Muscle of leg (tissue), 3 donors: ENCODE measurements at regions not wholly inside any gene's neighbourhood (a gene's known extent, or its start where the extent isn't known, plus 50 kb on each side); places are given as distances from the start of the nearest gene placed in this dataset.

Source experiments
- DNase-seq: peaks from one replicate; pipeline ENCODE4 v3.0.0; 2013
- H3K27ac ChIP-seq: one replicate; pipeline ENCODE4 v1.5.1; 2013; ENCODE audit warnings: mild to moderate bottlenecking, low read length, control low read depth
- H3K27me3 ChIP-seq: one replicate; pipeline ENCODE4 v1.6.1; 2013; ENCODE audit warnings: low read length; ENCODE audit not compliant: control insufficient read depth, insufficient read depth
- H3K36me3 ChIP-seq: one replicate; pipeline ENCODE4 v1.6.1; 2013; ENCODE audit warnings: low read length; ENCODE audit not compliant: control insufficient read depth, insufficient read depth
- H3K4me1 ChIP-seq: one replicate; pipeline ENCODE4 v1.6.1; 2013; ENCODE audit warnings: low read length; ENCODE audit not compliant: control insufficient read depth, insufficient read depth
- H3K4me3 ChIP-seq: one replicate; pipeline ENCODE4 v1.5.1; 2013; ENCODE audit warnings: low read length, control low read depth
- H3K9me3 ChIP-seq: replicated peaks from 2 replicates; pipeline ENCODE4 v1.6.1; 2013; ENCODE audit warnings: low read depth, low read length; ENCODE audit not compliant: control insufficient read depth
- WGBS: methylation state at CpG from one replicate; pipeline ENCODE4 v1.1.5; 2013; ENCODE audit warnings: missing lambda C conversion rate; ENCODE audit not compliant: insufficient coverage; 5-methylcytosine and 5-hydroxymethylcytosine counted together

DNA sequence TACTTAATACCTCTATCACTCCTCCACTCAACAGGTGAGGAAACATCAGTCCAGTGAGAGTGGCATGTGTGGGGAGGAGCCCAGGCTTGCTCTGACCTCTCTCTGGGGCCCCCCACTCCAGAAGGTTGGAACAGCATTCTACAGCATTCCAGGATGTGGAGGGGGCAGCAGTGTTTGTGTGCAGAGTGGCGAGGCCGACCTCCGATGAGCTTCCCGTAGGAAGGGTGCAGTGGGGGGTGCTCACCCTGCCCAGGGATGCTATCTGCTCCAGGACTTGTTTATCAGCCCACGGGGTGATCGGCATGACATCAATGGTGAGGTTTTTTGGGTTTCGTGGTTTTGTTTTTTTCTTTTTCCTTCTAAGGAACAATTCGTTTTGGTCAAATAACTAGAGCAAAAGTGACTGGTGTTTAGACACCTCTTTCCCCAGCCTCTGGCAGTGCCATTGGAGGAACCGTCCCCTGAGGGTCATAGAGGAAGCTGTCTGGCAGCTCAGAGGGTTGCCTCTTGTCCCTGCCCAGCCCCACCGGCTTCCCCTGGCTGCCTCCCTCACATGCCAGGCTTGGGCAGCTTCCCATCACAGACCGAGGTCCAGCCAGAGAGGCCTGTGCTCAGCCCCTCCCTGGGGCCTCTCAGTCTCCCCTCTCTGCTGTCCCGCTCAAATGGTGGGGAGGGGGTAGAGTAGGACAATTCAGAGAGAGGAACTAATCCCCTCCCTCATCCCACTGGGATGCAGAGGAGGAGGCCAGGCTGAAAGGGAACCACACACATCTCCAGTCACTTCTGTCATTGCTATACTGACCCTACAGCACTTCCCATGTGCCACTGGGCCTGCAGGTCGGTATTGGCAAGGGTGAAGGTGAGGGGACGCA is 96.5 kb downstream of the ZFP36L2 start:
- H3K4me1 ChIP-seq = peaks cover 76% of the 10 kb centered on the region
- 45% methylated on average over 6 of the region's 14 CpGs for whole genome bisulfite sequencing
- H3K36me3 ChIP-seq = no peaks in the 10 kb centered on the region
- DNase-seq = no peak
- H3K27ac ChIP-seq = peak overlapping the region; percentile 55
- H3K27me3 ChIP-seq = no peaks in the 10 kb centered on the region
- no peaks in the 10 kb centered on the region for H3K9me3 ChIP-seq
- no peak overlapping the region for H3K4me3 ChIP-seq

- H3K4me3 ChIP-seq = no peak overlapping the region
- WGBS = 86% methylated on average over 4 of the region's 5 CpGs
- no peak overlapping the region for H3K27ac ChIP-seq
- no peaks in the 10 kb centered on the region for H3K27me3 ChIP-seq
- no peaks in the 10 kb centered on the region for H3K9me3 ChIP-seq
- no peaks in the 10 kb centered on the region for H3K36me3 ChIP-seq
- peaks cover 81% of the 10 kb centered on the region for H3K4me1 ChIP-seq
- no peak for DNase-seq
Observed at GRCh38 chr2:43128559-43128955, 97.8 kb downstream of the ZFP36L2 start.

GRCh38 chr2:43127941-43128558 is 98.4 kb downstream of the ZFP36L2 start:
- Histone ChIP-seq H3K4me1 (peaks cover 78% of the 10 kb centered on the region), H3K27ac (no peak overlapping the region)
- WGBS = 78% methylated on average over 4 of the region's 8 CpGs

GRCh38 chr2:43127208-43127940 is 99.0 kb downstream of the ZFP36L2 start:
- Histone ChIP-seq H3K27me3 (no peaks in the 10 kb centered on the region), H3K9me3 (no peaks in the 10 kb centered on the region), H3K4me3 (no peak overlapping the region), H3K4me1 (peaks cover 74% of the 10 kb centered on the region), H3K27ac (no peak overlapping the region), H3K36me3 (no peaks in the 10 kb centered on the region)
- DNase-seq = no peak
- 56% methylated on average over 7 of the region's 24 CpGs for WGBS

More at GRCh38 chr2:43127941-43128558, 98.4 kb downstream of the ZFP36L2 start:
- Histone ChIP-seq H3K9me3 (no peaks in the 10 kb centered on the region), H3K4me3 (no peak overlapping the region), H3K27me3 (no peaks in the 10 kb centered on the region), H3K36me3 (no peaks in the 10 kb centered on the region)
- DNase-seq = no peak

DNA sequence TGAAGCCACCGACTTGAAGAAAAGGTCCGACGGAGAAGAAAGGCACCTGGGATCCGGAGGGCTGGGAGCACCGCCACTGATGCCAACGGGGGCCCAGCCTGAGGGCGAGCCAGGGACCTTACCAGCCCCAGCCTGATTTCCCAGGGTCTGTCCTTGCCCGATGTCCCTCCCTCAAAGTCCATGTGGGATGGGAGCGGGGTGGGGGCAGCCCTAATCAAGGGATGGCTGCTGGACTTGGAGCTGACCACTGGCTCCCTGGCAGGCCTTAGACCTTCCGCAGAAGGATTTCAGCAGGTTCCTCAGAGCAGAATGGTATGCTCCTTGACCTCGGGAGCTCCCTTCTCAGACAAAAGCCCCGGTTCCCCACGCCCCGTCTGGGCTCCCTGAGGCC is 99.6 kb downstream of the ZFP36L2 start:
- Histone ChIP-seq H3K36me3 (no peaks in the 10 kb centered on the region), H3K27ac (no peak overlapping the region), H3K4me3 (no peak overlapping the region), H3K4me1 (peaks cover 73% of the 10 kb centered on the region), H3K9me3 (no peaks in the 10 kb centered on the region), H3K27me3 (no peaks in the 10 kb centered on the region)
- WGBS = 90% methylated on average over 13 of the region's 14 CpGs
- DNase-seq = no peak

DNA sequence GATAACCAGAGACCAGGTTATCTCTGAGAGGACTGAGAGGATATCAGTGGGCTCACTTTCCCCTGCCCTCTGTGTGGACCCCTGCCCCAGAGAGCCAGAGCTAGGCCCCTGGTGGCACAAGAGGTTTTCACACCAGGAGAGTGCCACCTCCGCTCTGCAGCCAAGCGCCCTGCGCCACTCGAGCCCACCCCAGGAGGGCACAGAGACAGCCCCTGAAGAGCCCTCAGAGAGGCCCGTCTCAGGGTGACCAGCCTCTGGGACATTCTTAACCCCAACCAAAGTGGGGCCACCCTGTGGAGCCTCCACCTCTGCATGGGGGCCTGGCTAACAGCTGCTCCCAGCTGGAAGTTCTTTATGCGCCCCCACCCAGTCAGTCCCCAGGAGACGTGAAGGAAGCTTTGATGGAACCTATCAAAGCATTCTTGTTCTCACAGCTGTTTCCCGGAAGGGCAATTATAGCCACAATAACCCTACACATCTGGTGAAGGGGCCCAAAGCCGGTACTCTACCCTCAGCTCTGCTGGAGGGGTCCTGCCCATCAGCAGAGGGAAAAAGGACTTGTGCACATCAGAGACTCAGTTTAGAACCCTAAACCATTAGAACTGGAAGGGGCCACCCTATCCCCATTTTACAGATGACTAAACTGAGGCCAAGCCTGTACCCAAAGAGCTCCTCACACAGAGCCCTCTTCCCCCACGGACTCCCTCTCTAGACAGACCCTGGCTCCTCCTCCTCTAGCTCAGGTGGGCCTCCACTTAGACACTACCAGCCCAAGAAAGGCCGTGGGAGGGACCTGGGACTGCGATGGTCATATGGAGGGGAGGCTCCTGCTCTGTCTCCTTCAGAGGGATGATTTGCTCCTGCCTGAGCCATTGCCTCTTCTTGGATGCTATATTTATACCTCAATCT is 101.1 kb downstream of the ZFP36L2 start:
- no peak for DNase-seq
- 69% methylated on average over 9 of the region's 12 CpGs for WGBS

GRCh38 chr2:43124687-43125057 is 101.7 kb downstream of the ZFP36L2 start:
- H3K4me3 ChIP-seq = no peak overlapping the region
- DNase-seq = no peak
- no peaks in the 10 kb centered on the region for H3K36me3 ChIP-seq
- H3K27ac ChIP-seq = no peak overlapping the region
- no peaks in the 10 kb centered on the region for H3K27me3 ChIP-seq
- H3K4me1 ChIP-seq = peaks cover 60% of the 10 kb centered on the region
- H3K9me3 ChIP-seq = peaks cover under 1% of the 10 kb centered on the region
- WGBS = 71% methylated on average over 1 of the region's 8 CpGs

More for the DNA sequence above, 101.1 kb downstream of the ZFP36L2 start:
- Histone ChIP-seq H3K4me1 (peaks cover 67% of the 10 kb centered on the region), H3K36me3 (no peaks in the 10 kb centered on the region), H3K4me3 (no peak overlapping the region), H3K27me3 (no peaks in the 10 kb centered on the region), H3K9me3 (no peaks in the 10 kb centered on the region), H3K27ac (no peak overlapping the region)

DNA sequence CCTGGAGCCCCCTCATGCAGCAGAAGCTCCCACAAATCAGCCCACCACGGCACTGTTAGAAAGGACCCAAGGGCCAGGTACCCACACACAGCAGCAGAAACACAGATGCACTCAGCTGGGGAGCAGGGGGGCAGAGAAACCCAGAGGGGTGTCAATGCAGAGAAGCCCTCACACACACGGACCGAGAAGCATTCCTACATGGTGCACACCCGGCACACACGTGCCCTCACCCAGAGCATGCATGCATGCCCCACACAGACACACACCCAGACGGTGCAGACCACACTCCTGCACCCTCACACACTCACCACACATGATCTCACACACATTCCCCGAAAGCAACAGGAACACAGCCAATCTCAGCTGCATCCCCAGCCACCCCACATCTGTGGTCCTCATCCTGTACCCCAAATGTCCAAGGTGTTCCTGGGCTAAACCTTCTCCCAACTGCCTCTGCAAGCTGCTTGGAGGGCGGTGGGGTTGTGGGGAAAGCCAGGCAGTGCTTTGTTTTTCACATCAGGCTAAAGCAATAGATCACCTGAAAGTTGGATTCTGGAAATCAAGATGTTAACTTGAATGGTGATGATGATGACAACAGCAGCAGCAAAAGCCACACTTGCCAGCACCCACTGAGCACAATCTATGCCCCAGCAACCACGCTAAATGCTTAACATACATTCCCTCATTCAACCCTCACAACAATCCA is 102.3 kb downstream of the ZFP36L2 start:
- no peak overlapping the region for H3K4me3 ChIP-seq
- WGBS = 25% methylated on average over 6 of the region's 9 CpGs
- DNase-seq = peak; percentile 14

DNA sequence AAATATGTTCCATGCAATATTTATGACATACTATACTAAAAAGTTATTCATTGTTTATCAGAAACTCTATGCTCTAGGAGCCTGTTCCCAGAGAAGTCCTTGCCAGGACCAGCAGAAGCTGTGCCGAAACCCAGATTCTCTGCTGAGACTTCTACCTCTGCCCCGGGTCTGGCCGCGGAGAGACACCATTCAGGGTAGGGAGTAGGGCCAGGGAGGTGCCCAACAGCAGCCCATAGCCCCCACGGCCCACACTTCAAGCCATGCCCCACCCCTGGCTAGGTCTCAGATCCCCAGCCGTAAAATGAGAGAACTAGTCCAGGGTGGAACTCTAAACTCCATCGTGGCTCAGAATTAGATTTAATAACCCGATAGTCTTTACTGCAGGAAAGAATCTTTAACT is 102.9 kb downstream of the ZFP36L2 start:
- DNase-seq = peak; percentile 18
- 80% methylated on average over 1 of the region's 8 CpGs for WGBS
- Histone ChIP-seq H3K27ac (peak overlapping the region; percentile 17), H3K4me3 (no peak overlapping the region), H3K27me3 (no peaks in the 10 kb centered on the region), H3K36me3 (no peaks in the 10 kb centered on the region), H3K9me3 (peaks cover 6% of the 10 kb centered on the region), H3K4me1 (peaks cover 52% of the 10 kb centered on the region)

More for the DNA sequence above, 102.3 kb downstream of the ZFP36L2 start:
- Histone ChIP-seq H3K36me3 (no peaks in the 10 kb centered on the region), H3K27me3 (no peaks in the 10 kb centered on the region), H3K4me1 (peaks cover 55% of the 10 kb centered on the region), H3K27ac (peak overlapping the region; percentile 17), H3K9me3 (peaks cover 6% of the 10 kb centered on the region)
